HG03159 (cell line): ENCODE measurements at regions not wholly inside any gene's neighbourhood (a gene's known extent, or its start where the extent isn't known, plus 50 kb on each side); places are given as distances from the start of the nearest gene placed in this dataset.
A peak's percentile ranks its signal among the peaks of the same experiment; 100 is the strongest.
"Not testable (repeated sequence)": the region's sequence is repeated elsewhere in the genome, so short reads cannot be mapped to it uniquely, and the experiment has no call there.

Experiments used
- ATAC-seq: cut with Tn5 transposase; IDR thresholded peaks from one replicate; pipeline ENCODE4 v1.9.1; 2021; ENCODE audit warnings: mild to moderate bottlenecking, moderate library complexity; ENCODE audit not compliant: unreplicated experiment

DNA sequence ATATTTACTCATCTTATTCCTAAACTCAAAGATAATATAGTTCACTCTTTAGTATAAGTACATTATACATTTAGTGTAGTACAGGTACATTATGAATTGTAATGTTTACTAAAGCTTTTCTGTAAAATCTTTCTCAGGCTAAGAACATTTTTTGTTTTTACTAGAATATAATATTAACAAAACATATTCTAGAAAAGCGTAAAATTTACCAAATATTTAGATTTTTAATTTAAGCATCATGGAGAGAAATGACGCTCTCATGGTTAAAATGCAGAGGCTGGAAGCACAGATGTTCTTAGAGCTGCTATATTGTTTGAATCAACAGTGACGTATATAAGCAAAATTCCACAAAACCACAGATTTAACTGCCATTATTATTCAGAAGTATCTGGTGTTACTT, 54.7 kb upstream of the NBPF15 start:
- ATAC-seq, result not testable (repeated sequence)

DNA sequence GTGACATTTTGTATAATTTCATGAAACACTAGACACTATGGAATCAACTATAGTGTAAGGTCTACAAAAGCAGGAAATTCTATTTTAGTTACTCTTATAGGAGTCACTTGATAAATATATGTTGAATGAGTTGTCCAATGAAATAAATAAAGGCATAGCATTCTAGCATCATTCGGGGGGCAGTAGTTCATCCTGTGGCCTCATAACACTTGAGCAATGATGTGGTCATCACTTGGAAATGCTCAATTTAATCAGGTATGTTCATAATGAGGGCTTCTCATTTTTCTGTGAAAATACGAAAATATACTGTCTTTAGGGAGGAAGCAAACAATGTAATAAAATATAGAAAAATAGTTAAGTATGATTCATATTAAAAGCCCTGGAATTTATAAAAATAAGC, 55.4 kb upstream of the NBPF15 start:
- ATAC-seq, result not testable (repeated sequence)

DNA sequence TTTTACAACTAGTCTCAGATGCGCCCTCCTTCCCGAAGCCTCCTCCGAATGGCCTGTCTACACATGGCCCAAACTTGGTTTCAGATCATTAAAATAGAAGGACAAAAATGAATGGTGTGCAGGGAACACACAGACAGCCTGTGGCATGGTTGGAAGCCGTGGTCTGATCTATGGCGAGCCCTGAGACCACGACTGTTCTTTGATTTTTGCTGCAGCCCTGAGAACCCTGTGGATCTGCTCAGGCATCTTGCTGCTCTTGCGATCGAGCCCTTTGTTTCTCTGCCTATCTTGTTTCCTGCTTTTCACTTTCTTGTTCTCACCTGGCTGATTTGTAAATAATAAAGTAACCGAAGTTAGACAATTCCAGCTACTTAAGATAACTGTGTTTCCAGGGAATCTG, 57.0 kb upstream of the NBPF15 start:
- not testable (repeated sequence) for ATAC-seq

DNA sequence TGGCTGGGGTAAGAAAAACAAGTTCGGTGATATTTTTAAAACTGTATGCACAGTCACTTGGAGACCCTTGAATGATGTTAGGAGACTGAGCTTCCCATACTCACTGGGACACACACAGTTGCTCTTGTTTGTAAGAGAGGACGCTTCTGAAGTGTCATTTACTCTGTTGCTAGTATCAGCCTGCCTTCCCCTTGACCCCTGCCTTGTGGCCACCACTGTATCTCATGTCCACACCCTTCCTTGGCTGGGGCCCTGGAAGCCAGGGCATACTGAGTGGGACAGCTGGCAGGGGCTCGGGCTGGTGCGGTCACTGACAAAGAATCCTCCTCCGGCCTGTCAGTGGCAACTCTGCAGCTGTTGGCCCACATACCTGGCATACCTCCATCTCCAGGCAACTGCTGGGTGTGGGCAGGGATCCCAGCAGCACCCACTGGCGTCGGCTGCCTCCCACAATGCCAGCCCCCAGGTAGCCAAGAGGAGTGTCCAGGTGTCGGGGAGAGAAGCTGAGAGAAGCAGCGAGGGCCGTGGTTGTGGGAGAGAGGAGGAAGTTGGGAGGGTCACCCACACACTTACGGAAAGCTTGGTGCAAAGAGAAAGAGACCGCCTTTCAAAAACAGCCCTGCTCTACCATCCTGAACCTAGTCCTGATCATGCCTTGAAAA, 58.2 kb upstream of the NBPF15 start:
- ATAC-seq, result not testable (repeated sequence)

DNA sequence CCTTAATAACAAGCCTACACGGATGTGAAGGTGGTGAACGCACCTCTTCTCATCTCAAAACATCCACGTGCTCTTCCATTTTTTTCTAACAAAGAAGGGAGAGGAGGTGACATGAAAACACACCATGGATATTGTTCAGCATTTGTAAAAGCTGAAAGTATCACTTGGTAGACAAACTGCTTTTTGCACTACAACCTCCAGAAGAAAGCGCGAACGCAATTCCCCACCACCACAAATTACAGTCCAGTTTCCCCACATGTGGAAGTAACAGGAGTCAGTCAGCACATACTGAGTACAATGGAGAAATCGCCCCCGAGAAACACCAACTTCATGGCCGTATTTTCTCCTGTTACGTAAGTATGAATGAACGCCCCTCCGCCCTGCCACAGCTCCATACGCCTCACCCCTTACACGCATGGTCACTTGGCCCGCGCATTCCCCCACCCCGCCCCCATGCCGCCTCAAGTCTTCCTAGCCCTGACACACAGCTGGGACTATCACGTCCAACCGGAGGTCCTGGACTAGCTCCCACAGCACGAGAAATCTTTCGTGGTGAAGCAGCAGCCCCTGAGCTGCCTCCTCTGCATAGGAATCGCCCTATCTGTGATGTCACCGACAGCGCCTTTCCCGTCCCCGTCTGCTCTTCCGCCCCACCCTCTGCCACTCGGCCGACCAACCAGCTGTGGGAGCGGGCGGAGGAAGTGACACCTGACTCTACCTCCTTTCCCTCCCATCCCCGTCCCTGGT, 62.4 kb upstream of the NBPF15 start:
- ATAC-seq, result peak; percentile 82

DNA sequence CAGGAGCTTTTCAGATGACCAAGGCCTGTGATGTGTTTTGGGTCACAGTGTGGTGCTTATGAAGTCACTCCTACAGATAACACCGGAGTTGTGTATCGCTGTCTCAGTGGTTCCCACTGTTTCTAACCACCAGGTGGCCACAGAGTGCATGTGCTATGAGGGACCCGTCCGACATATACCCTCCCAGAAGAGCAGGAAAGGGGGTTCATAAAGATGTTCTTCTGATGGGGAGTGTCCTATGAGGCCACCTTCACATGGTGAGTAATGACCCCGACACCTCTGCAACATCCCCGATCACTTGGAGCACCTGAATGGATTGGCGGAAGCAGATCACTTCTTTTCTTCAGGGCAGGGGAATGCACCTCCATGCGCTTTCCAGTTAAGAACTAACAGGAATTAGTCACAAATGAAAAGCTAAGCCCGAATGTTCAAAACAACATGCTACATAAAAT, 60.5 kb upstream of the PPIAL4F start:
- not testable (repeated sequence) for ATAC-seq

DNA sequence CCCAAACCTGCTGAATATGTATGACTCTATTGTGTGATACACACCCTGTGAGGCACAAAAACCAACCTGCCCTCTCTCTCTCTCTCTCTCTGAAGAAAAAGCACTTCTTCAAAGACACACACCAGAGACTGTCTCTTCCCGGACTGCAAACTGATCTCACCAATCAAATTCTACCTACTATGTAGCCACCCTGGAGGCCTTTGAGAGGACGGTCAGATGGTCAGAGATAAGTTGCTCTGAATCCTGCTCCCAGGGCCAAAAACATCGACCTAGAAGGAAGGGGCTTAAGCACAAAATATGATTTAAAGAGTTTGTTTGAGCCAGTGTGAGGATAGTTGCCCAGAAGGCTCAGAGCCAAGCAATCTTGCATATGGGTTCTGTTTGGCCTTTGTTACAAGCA, 59.2 kb upstream of the PPIAL4F start:
- not testable (repeated sequence) for ATAC-seq

DNA sequence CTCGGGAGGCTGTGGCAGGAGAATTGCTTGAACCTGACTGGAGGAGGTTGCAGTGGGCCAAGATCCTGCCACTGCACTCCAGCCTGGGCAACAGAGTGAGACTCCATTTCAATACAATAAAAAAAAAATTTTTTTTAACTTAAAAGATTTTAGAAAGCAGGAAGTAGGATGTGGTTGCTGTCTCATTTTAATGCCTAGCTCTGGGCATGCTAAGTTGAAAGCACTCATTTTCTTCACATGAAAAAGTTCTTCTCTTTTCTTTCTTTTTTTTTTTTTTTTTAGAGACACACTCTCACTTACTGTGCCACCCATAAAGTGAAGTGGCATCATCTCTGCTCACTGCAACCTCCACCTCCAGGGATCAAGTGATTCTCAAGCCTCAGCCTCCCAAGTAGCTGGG, 58.4 kb upstream of the PPIAL4F start:
- ATAC-seq, result not testable (repeated sequence)

DNA sequence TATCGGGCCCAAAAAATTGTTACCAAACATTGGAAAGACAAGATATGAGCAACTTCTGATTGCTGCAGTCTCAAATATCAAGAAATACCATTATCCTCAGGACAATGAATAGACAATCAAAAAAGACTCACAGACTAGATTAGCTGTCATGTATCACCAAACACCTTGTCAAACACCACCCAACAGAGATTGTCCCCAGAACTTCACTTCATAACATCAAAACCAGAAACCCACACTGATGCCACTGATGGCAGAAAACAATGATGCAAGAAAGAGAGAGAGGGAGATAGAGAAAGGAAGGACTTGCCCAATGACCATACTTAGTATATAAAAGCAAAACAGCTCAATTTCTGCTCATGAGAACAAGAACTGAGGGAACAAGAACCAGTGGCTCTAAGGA, 56.0 kb upstream of the PPIAL4F start:
- ATAC-seq, result not testable (repeated sequence)

DNA sequence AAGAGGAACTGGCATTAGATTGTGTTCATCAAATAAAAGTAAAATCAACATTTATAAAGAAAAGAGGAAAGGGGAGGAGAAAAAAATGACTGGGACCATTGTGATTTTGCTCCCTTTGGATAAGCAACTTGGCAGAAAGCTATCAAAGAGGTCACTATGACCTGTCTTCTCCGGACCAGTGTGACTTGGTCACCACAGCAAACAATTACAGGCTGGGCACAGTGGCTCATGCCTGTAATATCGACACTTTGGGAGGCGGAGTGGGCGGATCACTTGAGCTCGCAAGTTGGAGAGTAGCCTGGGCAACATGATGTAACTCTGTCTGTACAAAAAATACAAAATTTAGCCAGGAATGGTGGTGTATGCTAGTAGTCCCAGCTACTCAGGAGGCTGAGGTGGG, 55.5 kb upstream of the PPIAL4F start:
- not testable (repeated sequence) for ATAC-seq

DNA sequence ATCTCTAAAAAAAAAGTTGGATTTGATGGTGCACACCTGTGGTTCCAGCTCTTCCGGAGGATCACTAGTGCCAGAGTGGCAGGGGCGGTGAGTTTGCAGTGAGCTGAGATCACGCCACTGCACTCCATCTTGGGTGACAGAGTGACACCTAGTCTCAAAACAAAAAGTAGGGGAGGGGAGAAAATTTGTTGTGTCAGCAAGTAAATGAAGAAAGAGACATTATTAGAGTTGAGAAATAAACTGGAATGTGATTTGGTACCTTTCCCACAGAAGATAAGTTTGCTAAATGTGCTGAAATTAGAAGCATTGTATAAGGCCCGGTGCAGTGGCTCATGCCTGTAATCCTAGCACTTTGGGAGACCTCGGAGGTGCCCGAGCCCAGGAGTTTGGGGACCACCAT, 54.0 kb upstream of the PPIAL4F start:
- ATAC-seq, result not testable (repeated sequence)

DNA sequence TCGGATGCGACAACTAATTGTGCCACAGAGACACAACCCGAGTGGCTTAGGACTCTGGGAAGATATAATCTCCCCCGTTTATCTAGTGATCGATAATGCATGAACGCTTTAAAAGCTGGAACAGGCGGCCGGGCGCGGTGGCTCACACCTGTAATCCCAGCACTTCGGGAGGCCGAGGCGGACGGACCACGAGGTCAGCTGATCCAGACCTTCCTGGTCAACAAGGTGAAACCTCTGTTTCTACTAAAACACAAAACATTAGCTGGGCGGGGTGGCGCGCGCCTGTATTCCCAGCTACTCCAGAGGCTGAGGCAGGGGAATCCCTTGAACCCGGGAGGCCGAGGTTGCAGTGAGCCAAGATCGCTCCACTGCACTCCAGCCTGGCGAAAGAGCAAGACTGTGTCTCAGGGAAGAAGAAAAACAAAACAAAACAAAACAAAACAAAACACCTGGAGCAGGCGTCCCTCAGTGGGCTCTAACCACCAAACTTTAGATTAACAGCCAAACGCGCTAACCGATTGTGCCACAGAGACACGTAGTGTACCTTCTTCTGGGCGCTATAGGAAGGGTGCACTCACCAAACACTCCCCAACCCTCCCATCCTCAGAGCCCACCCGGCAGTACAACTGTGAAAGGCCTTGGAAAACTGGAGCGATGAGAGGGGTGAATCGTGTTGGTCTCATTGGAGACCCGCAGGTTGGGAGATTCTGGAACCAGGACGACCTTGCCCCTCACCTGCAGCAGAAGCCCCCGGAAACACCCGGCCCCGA, 53.3 kb upstream of the PPIAL4F start:
- not testable (repeated sequence) for ATAC-seq
